ENCODE measurements at regions not wholly inside any gene's neighbourhood (a gene's known extent, or its start where the extent isn't known, plus 50 kb on each side); places are given as distances from the start of the nearest gene placed in this dataset.

- Histone ChIP-seq H3K27me3 (replicated peaks; ENCODE audit: control insufficient read depth, insufficient read depth, low read length) (no peaks in the 10 kb centered on the region), H3K36me3 (ENCODE audit: control insufficient read depth, insufficient read depth, low read length) (no peaks in the 10 kb centered on the region), H3K9me3 (no peaks in the 10 kb centered on the region), H3K4me3 (ENCODE audit: low read depth, low read length) (no peak overlapping the region), H3K4me1 (no peaks in the 10 kb centered on the region)
- Mint-ChIP-seq H3K4me1 (ENCODE audit: low read depth, unreplicated experiment) (no peaks in the 10 kb centered on the region), H3K9me3 (ENCODE audit: unreplicated experiment) (peaks cover 11% of the 10 kb centered on the region), H3K27ac (ENCODE audit: unreplicated experiment) (no peak overlapping the region), H3K4me3 (ENCODE audit: unreplicated experiment) (no peak overlapping the region), H3K27me3 (ENCODE audit: insufficient read depth, unreplicated experiment) (no peaks in the 10 kb centered on the region), H3K36me3 (ENCODE audit: insufficient read depth, unreplicated experiment) (no peaks in the 10 kb centered on the region)
- ChIA-PET POLR2A (no interaction called here), CTCF (no interaction called here)
- DNase-seq = no peak
- no TSS peak for BruUV-seq (replicated peaks)
- intact Hi-C loops (cut with micrococcal nuclease; ENCODE audit: unreplicated experiment) = loop anchor here (5.0 kb wide), 2 partner anchors 273 to 468 kb away; no protein-coding TSS in a partner anchor
- TF ChIP-seq CTCF (IDR thresholded peaks at IDR 0.05; ENCODE audit: insufficient read depth in 1 of 2, low read depth in 1 of 2, low read length in 1 of 2, severe bottlenecking in 1 of 2, unreplicated experiment in 1 of 2) = no peak
These were observed 325.0 kb downstream of the OXSM start for GRCh38 chr3:26114851-26115250.

- ChIA-PET POLR2A (no interaction called here), CTCF (interaction anchor here (0.7 kb wide), 1 partner anchor 833 kb away, joined by 3 read pairs; no protein-coding TSS in a partner anchor)
- no peaks in the 10 kb centered on the region for H3K27me3 Mint-ChIP-seq (ENCODE audit: insufficient read depth, unreplicated experiment)
- intact Hi-C loops (cut with micrococcal nuclease; ENCODE audit: unreplicated experiment) = loop anchor here (5.0 kb wide), 2 partner anchors 276 to 471 kb away; no protein-coding TSS in a partner anchor
- no peaks in the 10 kb centered on the region for H3K4me1 ChIP-seq
- H3K27me3 ChIP-seq (replicated peaks; ENCODE audit: control insufficient read depth, insufficient read depth, low read length) = no peaks in the 10 kb centered on the region
- no peaks in the 10 kb centered on the region for H3K36me3 ChIP-seq (ENCODE audit: control insufficient read depth, insufficient read depth, low read length)
- peaks cover 11% of the 10 kb centered on the region for H3K9me3 Mint-ChIP-seq (ENCODE audit: unreplicated experiment)
- H3K4me3 Mint-ChIP-seq (ENCODE audit: unreplicated experiment) = no peak overlapping the region
- H3K4me3 ChIP-seq (ENCODE audit: low read depth, low read length) = no peak overlapping the region
- H3K36me3 Mint-ChIP-seq (ENCODE audit: insufficient read depth, unreplicated experiment) = no peaks in the 10 kb centered on the region
- BruUV-seq (replicated peaks) = no TSS peak
- TF ChIP-seq CTCF (IDR thresholded peaks at IDR 0.05; ENCODE audit: insufficient read depth in 1 of 2, low read depth in 1 of 2, low read length in 1 of 2, severe bottlenecking in 1 of 2, unreplicated experiment in 1 of 2) = no peak
- no peaks in the 10 kb centered on the region for H3K4me1 Mint-ChIP-seq (ENCODE audit: low read depth, unreplicated experiment)
- no peak overlapping the region for H3K27ac Mint-ChIP-seq (ENCODE audit: unreplicated experiment)
- no peaks in the 10 kb centered on the region for H3K9me3 ChIP-seq
- peak in 1 of 2 experiments; percentile 7 for DNase-seq
These were observed 328.3 kb downstream of the OXSM start for GRCh38 chr3:26118165-26118564.

GRCh38 chr3:26132942-26133341 is 343.1 kb downstream of the OXSM start:
- no peak for DNase-seq
- no peak for TF ChIP-seq CTCF (IDR thresholded peaks at IDR 0.05; ENCODE audit: insufficient read depth in 1 of 2, low read depth in 1 of 2, low read length in 1 of 2, severe bottlenecking in 1 of 2, unreplicated experiment in 1 of 2)
- no peak overlapping the region for H3K4me3 ChIP-seq (ENCODE audit: low read depth, low read length)
- Mint-ChIP-seq H3K4me1 (ENCODE audit: low read depth, unreplicated experiment) (no peaks in the 10 kb centered on the region), H3K27ac (ENCODE audit: unreplicated experiment) (no peak overlapping the region), H3K36me3 (ENCODE audit: insufficient read depth, unreplicated experiment) (no peaks in the 10 kb centered on the region), H3K9me3 (ENCODE audit: unreplicated experiment) (peaks cover 13% of the 10 kb centered on the region), H3K4me3 (ENCODE audit: unreplicated experiment) (no peak overlapping the region), H3K27me3 (ENCODE audit: insufficient read depth, unreplicated experiment) (no peaks in the 10 kb centered on the region)
- H3K4me1 ChIP-seq = no peaks in the 10 kb centered on the region
- ChIA-PET CTCF (no interaction called here), POLR2A (no interaction called here)
- no peaks in the 10 kb centered on the region for H3K27me3 ChIP-seq (replicated peaks; ENCODE audit: control insufficient read depth, insufficient read depth, low read length)
- intact Hi-C loops (cut with micrococcal nuclease; ENCODE audit: unreplicated experiment) = no loop called here
- no peaks in the 10 kb centered on the region for H3K9me3 ChIP-seq
- H3K36me3 ChIP-seq (ENCODE audit: control insufficient read depth, insufficient read depth, low read length) = no peaks in the 10 kb centered on the region
- no TSS peak for BruUV-seq (replicated peaks)

Measured in Caco-2 (cell line).